Stimulated activated CD8-positive, alpha-beta memory T cell treated with anti-CD3 and anti-CD28 coated beads, Interleukin-4, amount 100 ng/mL, for 24 hours (primary cell): ENCODE measurements at regions not wholly inside any gene's neighbourhood (a gene's known extent, or its start where the extent isn't known, plus 50 kb on each side); places are given as distances from the start of the nearest gene placed in this dataset.

Experiments
- DNase-seq: peaks from one replicate; pipeline ENCODE4 v3.0.0-alpha.2; 2020; ENCODE audit warnings: low read depth

GRCh38 chr13:59494151-59494550 is 669.6 kb downstream of the DIAPH3 start:
- DNase-seq, result no peak

GRCh38 chr13:59494560-59494970 is 669.2 kb downstream of the DIAPH3 start:
- no peak for DNase-seq

- DNase-seq, result no peak
Observed at GRCh38 chr13:59495299-59495698, 668.4 kb downstream of the DIAPH3 start.

GRCh38 chr13:59495936-59496512 is 667.7 kb downstream of the DIAPH3 start:
- DNase-seq, result no peak

GRCh38 chr13:59497621-59498247 is 666.0 kb downstream of the DIAPH3 start:
- no peak for DNase-seq

GRCh38 chr13:59501004-59501403 is 662.7 kb downstream of the DIAPH3 start:
- no peak for DNase-seq

GRCh38 chr13:59504407-59504806 is 659.3 kb downstream of the DIAPH3 start:
- DNase-seq, result no peak

- no peak for DNase-seq
Observed at GRCh38 chr13:59510386-59510785, 653.3 kb downstream of the DIAPH3 start.

GRCh38 chr13:59513686-59514085 is 650.0 kb downstream of the DIAPH3 start:
- DNase-seq, result no peak

GRCh38 chr13:59514316-59514715 is 649.4 kb downstream of the DIAPH3 start:
- DNase-seq, result no peak

- DNase-seq, result no peak
Observed at GRCh38 chr13:59519819-59520218, 643.9 kb downstream of the DIAPH3 start.

GRCh38 chr13:59521549-59521948 is 642.2 kb downstream of the DIAPH3 start:
- DNase-seq, result no peak

GRCh38 chr13:59522652-59523051 is 641.1 kb downstream of the DIAPH3 start:
- no peak for DNase-seq

GRCh38 chr13:59527500-59527899 is 636.2 kb downstream of the DIAPH3 start:
- DNase-seq, result no peak

- DNase-seq, result no peak
Observed at GRCh38 chr13:59531571-59532091, 632.1 kb downstream of the DIAPH3 start.

- no peak for DNase-seq
Observed at GRCh38 chr13:59532405-59532804, 631.3 kb downstream of the DIAPH3 start.

GRCh38 chr13:59533561-59534555 is 629.9 kb downstream of the DIAPH3 start:
- DNase-seq, result no peak

- DNase-seq, result no peak
Observed at GRCh38 chr13:59534806-59535205, 628.9 kb downstream of the DIAPH3 start.

- no peak for DNase-seq
Observed at GRCh38 chr13:59537500-59537899, 626.2 kb downstream of the DIAPH3 start.

- no peak for DNase-seq
Observed at GRCh38 chr13:59538512-59538911, 625.2 kb downstream of the DIAPH3 start.

- DNase-seq, result no peak
Observed at GRCh38 chr13:59542303-59542702, 621.4 kb downstream of the DIAPH3 start.

GRCh38 chr13:59543418-59543817 is 620.3 kb downstream of the DIAPH3 start:
- DNase-seq, result no peak

GRCh38 chr13:59545007-59545406 is 618.7 kb downstream of the DIAPH3 start:
- DNase-seq, result no peak
